Stimulated activated CD8-positive, alpha-beta memory T cell treated with anti-CD3 and anti-CD28 coated beads, Interleukin-4, amount 100 ng/mL, for 4 hours (primary cell): ENCODE measurements at regions not wholly inside any gene's neighbourhood (a gene's known extent, or its start where the extent isn't known, plus 50 kb on each side); places are given as distances from the start of the nearest gene placed in this dataset.
"Not testable (repeated sequence)": the region's sequence is repeated elsewhere in the genome, so short reads cannot be mapped to it uniquely, and the experiment has no call there.

ENCODE experiments used
- DNase-seq, 2 donors: peaks; one replicate each; pipeline ENCODE4 v3.0.0-alpha.2; 2020; ENCODE audit warnings: low read depth in 2 of 2, low spot score in 1 of 2

DNA sequence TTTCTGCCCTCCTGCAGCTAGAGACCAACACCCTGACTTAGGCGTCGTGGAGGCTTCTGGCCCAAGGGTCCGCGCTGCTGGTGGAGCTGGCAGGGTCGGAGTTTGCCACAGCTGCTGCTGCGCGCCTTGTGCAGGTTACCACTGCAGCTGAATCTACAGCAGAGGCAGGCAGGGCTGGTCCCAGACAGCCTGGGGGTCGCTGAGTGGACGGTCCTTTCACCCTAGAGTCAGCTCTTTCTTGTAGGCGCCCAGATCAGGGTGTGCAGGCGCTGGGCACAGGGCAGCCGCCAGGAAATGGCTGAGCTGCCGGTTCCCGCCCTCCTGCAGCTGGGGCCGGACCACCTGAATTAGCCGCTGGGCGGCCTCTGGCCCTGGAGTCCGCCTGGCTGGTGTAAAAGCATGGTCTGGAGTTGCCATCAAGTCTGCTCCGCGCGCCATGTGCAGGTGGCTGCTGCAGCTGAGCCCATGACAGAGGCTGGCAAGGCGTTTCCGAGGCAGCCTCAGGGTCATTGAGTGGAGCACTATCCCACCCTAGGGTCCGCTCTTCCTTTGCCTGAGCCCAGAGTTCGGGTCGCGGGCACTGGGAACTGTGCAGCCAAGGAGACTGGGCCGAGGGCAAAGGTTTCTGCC, 144.3 kb downstream of the CCDC74A start:
- DNase-seq, result not testable (repeated sequence)

DNA sequence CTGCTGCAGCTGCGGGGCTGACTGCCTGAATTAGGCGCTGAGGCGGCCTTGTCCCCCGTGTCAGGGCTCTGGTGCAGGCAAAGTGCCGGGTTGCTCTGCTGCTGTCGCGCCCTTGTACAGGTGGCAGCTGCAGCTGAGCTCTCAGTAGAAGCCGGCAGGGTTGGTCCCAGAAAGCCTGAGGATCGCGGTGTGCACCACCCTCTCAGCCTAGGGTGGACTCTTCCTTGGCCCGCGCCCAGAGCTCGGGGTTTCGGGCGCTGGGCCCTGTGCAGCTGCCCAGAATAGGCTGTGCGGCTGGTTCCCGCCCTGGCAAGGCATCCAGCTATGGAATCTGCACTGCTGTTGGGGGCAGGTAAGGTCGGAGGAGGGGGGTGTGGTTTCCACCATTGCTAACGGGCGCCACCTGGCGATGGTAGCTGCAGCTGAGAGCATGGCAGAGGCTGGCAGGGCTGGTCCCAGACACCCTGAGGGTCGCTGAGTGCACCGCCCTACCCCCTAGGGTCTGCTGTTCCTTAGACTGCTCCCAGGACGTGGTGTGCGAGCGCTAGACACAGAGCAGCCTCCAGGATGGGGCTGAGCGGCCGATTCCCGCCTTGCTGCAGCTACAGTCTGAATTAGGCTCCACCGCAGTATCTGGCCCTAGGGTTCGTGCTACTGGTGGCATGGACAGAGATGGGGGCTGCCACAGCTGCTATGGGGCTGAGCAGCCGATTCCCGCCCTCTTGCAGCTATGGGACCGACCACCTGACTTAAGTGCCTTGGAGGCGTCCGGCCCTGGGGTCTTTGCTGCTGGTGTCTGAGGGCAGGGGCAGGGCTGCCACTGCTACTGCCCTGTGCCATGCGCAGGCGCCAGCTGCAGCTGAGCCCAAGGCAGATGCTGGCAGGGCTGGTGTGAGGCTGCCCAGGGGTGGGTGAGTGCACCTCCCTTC, 145.0 kb downstream of the CCDC74A start:
- peak; percentile 11 to 22 for DNase-seq

DNA sequence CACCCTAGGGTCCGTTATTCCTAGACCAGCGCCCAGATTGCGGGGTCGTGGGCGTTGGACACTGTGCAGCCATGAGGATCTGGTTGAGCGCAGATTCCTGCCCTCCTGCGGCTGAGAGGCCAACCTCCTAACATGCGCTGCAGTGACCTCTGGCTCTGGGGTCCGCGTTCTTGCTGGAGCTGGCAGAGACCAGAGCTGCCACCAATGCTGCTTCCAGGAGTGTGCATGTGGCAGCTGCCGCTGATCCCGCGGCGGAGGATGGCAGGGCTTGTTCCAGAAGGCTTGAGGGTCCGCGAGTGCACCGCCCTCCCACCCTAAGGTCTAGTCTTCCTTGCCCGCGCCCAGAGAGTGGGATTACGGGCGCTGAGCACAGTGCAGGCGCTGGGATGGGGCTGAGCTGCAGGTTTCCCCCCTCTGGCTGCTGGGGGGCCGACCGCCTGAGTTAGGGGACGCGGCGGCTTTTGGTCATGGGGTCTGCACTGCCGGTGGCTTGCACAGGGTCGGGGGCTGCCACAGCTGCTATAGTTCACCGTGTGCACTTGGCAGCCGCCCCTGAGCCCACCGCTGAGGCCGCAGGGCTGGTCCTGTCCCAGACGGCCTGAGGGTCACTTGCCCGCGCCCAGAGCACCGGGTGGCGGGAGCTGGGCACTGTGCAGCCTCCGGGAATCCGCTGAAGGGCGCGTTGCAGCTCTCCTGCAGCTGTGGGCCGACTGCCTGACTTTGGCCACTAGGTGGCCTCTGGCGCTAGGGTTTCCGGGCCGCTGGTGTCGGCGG, 145.9 kb downstream of the CCDC74A start:
- DNase-seq, result peak; percentile 15 to 21

DNA sequence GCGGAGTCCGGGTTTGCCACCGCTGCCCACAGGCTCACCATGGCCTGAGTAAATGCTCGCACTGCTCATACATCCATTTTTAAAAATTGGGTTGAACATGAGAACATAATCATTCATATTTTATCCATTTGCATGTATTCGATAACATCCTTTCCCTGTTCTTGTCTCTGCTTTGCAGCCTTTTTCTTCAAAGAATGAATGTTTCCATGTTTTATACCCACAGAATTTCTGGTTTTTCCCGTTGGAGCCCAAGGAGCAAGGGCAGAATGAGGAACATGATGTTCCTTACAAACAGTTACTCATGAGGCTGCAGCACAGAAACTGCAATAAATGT, 146.5 kb downstream of the CCDC74A start:
- DNase-seq, result no peak

DNA sequence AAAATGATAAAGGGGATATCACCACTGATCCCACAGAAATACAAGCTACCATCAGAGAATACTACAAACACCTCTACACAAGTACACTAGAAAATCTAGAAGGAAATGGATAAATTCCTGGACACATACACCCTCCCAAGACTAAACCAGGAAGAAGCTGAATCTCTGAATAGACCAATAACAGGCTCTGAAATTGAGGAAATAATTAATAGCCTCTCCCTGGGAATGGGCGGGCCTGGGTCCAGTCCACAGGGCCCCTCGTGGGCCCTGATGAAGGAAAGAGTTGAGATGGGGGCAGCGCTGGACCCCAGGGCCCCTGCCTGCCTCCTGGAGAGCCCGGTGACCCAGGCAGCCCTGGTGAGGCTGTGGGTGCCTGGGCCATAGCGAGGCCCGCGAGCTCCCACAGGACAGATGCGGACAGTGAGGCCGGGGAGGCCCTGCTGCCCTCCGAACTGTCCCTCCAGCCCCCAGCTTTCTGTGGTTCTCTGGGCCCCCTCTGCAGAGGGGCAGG, 154.0 kb downstream of the CCDC74A start:
- not testable (repeated sequence) for DNase-seq

DNA sequence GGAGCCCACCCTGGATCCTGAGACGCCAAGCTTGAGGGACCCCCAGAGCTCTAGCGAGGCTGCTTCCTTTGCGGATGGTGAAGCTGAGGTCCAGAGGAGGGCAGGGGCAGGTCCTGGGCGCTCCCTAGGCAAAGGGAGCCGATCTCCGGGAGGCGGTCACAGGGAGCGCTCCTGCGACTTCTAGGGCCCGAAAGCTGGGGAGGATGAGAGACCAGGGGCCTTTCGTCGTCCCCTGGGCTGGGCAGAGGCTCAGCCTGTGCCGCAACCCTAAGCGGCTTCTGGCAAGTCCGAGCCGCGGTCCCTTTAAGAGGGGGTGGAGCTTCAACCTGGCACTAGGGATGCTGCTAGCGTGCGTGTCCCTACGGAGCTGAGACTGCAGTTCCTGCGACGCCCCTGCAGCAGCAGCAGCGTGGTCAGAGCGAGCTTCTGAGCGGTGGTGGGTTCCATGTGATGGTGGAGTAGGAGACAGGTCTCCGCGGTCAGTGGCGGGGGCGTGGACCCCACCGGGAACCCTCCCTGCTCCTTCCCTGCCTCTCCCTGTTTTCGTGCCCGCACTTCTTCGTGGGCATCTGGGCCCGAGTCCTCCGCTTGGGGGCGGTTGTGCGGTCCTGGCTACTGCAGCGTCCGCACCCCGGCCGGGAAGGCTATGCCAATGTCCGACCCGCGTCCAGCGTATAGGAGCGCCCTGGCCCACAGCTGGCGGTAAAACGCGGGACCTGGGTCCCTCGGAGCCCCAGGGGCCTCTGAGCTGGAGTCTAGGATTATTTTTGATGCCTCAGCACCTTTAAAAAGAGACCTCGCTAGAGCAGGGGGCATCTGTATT, 154.6 kb downstream of the CCDC74A start:
- peak; percentile 38 to 62 for DNase-seq

DNA sequence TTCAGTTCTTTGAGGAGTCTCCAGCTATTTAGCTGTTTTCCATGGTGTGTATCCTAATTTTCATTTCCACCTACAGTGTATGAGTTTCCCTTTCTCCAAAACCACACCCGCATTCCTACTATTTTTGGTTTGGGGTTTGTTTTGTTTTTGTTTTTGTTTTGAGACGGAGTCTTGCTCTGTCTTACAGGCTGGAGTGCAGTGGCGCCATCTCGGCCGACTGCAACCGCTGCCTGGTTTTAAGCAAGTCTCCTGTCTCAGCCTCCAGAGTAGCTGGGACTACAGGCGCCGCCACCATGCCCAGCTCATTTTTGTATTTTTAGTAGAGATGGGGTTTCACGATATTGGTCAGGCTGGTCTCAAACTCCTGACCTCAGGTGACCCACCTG, 155.2 kb downstream of the CCDC74A start:
- not testable (repeated sequence) for DNase-seq

DNA sequence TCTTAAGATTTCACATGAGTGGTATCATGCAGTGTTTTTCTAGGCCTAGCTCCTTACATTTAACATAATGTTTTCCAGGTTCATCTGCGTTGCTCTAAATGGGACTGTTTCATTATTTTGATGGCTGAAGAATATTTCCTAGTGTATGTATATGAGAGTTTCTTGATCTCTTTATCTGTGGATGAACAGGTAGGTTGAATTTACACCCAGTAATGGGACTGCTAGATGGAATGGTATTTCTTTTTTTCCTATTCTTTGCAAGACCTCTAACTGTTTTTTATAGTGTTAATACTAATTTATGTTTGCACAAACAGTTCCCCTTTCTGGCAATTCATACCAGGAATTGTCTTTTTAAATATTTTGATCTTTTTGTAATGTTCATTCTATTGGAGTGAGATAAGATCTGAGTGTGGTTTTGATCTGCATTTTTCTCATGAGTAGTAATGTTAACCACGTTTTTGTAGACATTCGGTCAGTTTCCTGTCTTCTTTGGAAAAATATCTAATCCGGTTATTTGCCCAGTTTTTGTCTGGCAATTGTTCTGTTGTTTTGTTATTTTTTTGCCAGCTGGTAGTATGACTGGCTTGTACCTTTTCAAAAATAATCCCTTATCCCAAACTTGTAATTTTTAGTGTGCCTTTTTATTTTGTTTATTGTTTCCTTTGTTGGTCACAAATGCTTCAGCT, 157.1 kb downstream of the CCDC74A start:
- not testable (repeated sequence) for DNase-seq

DNA sequence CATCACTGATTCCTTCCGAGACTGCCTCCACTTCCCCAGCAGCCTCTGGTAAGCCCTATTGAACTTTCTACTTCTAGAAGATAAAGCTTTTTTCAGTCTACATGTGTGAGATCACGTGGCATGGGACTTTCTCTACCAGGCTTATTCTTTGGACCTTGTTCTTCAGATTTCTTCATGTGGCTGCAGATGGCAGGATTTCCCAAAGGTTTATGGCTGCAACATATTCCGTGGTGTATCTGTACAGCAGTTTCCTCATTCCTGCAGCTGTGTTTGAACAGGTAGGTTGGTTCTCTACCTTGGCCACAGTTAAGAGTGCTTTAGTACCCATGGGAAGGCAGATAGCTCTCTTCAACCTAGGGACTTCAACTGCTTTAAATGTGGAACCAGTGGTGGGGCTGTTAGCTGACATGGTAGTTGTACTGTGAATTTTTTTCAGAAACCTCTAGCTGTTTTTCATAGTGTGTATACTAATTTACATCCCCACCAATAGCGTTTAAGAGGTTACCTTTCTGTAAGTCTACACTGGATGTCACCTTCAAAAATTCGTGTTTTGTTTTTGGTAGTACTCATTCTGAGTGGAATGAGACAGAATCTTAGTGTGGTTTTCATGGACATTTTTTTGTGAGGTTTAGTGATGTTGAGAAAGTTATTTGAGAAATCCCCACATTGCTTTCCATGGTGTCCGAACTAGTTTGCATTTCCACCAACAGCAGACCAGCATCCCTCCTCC, 158.6 kb downstream of the CCDC74A start:
- DNase-seq, result not testable (repeated sequence)

DNA sequence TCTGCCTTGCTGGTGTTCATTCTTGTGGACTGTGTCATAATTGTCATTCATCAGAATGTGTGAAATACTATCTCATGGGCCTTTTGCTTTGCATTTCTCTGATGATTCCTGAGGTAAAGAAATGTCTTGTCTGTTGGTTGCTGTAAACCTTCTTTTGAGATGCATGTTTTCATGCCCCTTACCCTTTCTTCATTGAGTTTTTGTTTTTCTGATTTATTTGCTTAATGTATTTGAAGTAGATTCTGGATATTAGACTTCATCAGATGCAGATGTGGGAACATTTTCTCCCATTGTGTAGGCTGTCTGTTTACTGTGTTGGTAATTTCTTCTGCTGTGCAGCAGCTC, 159.2 kb downstream of the CCDC74A start:
- DNase-seq, result not testable (repeated sequence)

DNA sequence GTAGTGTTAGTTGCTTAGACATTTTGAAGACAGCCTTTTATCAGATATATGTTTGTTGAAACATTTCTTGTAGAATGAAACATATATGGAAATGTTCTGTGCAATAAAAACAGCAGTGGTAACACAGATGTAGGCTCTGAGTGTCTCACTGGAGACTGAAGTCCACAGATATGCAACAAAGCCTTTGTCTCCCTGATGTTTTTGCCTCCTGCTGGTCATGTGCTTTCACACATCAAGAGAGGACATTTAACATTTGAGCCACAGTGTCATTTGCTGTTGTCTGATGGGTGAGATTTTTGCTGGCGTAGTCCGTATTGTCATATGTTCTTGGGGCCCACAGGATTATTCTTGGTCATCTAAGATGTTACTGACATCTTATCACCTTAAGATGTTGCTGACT, 161.4 kb downstream of the CCDC74A start:
- DNase-seq, result not testable (repeated sequence)

DNA sequence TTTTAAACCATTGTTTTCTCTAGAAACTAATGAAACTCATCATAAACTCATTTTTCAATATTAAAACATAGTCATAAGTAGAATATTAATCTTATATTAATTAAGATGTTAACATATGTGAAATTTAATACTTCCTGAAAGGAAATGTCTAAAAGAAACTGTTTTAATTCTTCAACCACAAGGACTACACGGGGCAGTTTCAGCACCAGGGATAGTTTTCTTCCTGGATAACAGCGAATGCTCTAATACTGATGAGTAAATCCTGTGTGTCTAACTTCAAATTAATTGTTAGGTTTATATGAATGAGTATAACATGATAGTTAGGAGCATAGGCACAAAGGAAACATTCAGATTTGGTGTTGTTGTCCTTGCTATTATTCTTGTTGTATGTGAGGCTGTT, 183.6 kb downstream of the CCDC74A start:
- DNase-seq, result not testable (repeated sequence)

DNA sequence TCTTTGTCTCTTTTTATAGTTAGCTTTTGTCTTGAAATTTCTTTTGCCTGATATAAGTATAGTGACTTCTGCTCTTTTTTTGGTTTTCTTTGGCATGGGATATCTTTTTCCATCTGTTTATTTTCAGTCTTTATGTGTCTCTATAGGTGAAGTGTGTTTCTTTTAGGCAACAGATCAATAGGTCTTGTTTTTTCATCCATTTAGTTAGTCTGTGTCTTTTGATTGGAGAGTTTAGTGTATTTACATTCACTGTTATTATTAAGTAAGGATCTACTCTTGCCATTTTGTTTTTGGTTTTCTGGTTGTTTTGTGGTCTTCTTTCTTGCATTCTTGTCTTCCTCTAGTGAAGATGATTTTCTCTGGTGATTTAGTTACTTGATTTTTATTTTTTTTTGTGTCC, 190.2 kb downstream of the CCDC74A start:
- DNase-seq, result not testable (repeated sequence)

DNA sequence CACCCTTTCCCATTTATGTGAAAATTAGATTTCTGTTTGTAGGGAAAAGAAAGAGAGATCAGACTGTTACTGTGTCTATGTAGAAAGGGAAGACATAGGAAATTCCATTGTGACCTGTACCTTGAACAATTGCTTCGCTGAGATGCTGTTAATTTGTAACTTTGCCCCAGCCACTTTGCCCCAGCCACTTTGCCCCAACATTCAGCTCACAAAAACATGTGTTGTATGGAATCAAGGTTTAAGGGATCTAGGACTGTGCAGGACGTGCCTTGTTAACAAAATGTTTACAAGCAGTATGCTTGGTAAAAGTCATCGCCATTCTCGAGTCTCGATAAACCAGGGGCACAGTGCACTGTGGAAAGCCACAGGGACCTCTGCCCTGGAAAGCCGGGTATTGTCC, 193.5 kb downstream of the CCDC74A start:
- DNase-seq, result not testable (repeated sequence)

DNA sequence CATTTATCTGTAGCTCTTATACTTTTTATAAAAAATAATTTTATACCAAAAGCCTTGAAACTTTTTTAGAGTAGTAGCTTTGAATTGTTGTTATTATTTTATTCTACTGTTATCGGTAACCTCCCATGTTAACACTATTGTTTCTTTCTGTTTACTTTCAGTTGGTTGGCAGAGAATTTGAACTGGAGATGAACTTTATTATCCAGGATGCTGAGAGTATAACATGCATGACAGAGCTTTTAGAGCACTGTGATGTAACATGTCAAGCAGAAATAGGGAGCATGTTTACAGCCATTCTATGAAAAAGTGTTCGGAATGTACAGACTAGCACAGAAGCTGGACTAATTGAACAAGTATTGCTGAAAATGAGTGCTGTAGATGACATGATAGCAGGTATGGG, 194.6 kb downstream of the CCDC74A start:
- not testable (repeated sequence) for DNase-seq

DNA sequence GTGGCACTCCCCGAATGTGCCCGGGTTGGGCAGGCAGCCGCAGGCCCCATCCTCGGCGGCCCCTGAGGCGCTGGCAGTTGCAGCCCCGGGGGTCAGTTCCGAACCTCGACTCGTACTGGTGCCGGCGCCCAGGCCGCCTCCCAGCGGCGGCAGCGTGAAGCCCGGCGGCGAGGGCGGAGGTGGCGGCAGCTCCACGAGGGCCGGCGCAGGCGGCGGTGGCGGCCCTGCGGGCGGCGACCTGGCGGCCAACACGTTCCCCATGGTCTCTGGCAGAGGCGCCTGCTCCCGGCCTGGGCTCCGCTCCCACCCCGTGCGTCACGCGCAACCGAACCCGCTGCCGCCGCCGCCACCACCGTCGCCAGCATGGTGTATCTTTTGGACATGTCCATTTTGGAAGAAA, 196.3 kb downstream of the CCDC74A start:
- no peak for DNase-seq

DNA sequence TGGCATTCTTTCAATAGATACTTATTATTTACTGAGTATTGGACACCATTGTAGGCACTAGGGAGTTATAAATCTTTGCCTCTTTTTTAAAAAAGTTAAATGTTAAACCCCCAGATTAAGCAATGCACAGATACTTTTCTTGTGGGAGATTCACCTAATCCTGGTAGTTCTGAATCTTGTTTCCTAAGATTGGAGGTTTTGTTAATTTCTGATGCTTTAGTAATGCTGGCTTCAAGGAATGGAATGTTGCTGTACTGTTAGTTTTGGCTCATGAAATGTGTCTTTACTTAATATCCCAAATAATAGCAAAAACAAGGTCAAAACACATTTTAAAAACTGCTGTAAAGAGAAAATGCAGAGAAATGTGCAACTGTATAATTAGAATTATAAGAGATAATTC, 200.8 kb downstream of the CCDC74A start:
- not testable (repeated sequence) for DNase-seq

DNA sequence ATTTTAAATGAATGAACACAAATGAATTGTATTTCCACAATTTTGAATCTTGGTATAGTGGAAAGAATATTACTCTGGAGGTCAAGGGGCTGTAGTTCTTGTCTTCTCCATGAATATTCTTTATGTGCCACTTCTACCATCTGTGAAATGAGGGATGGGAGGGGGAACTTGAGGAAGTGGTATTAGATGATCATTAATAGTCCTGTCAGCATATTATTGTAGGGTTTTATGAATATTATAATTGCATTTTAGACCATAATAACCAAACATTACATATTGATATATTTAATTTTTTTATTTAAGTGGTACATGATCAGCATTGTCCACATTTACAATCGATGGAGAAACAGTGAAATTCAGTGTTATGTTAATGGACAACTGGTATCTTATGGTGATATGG, 205.8 kb downstream of the CCDC74A start:
- not testable (repeated sequence) for DNase-seq

DNA sequence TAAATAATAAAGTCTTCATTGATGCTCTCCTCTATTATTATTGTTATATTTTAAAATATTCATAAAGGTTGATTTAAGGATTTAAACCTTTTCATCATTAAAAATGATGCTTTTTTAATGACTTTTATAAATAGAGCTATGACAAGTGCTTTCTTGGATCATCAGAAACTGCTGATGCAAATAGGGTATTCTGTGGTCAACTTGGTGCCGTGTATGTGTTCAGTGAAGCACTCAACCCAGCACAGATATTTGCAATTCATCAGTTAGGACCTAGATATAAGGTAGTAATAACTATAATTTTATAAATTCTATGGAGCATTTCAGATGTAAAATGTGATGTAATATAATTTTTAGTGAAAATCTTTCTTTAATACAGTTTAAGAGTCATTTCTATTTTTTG, 208.7 kb downstream of the CCDC74A start:
- DNase-seq, result not testable (repeated sequence)
